ENCODE measurements at regions not wholly inside any gene's neighbourhood (a gene's known extent, or its start where the extent isn't known, plus 50 kb on each side); places are given as distances from the start of the nearest gene placed in this dataset.

GRCh38 chr6:2307799-2308198 is 62.4 kb upstream of the GMDS start:
- TF ChIP-seq GATA2 (IDR thresholded peaks at IDR 0.05; ENCODE audit: low read depth, low read length) (no peak), GATA3 (IDR thresholded peaks at IDR 0.05; ENCODE audit: low read depth, low read length) (no peak)
